MCF 10A (cell line): ENCODE measurements at regions not wholly inside any gene's neighbourhood (a gene's known extent, or its start where the extent isn't known, plus 50 kb on each side); places are given as distances from the start of the nearest gene placed in this dataset.

ENCODE experiments used
- BruUV-seq: library from RNA; stranded (reverse); fragments of 400-500 nt; replicated peaks from 2 replicates; lab custom pipeline; 2021; lab: Mats Ljungman, UMichigan
- CTCF ChIA-PET: fragments of 300-600 bp; sonication (Branson Sonifier 250); formaldehyde crosslinking; extraction: SDS; loops from one replicate; lab custom pipeline; 2021; ENCODE audit warnings: antibody characterized with exemption, inconsistent platforms; lab: Yijun Ruan, JAX
- POLR2A ChIA-PET: fragments of 300-600, 350-650 bp; sonication (Branson Sonifier 250); formaldehyde crosslinking; extraction: SDS; loops from one replicate; lab custom pipeline; 2020; ENCODE audit warnings: antibody characterized with exemption, inconsistent platforms; lab: Yijun Ruan, JAX
- DNase-seq: peaks from one replicate; pipeline ENCODE4 v3.0.0-alpha.2; 2018; ENCODE audit not compliant: unreplicated experiment
- H3K27ac Mint-ChIP-seq: one replicate; pipeline ENCODE4 v1.8.0; 2022; ENCODE audit warnings: mild to moderate bottlenecking, low read depth, mixed read lengths; ENCODE audit not compliant: unreplicated experiment
- H3K27me3 Mint-ChIP-seq: one replicate; pipeline ENCODE4 v1.8.0; 2022; ENCODE audit warnings: mixed read lengths; ENCODE audit not compliant: insufficient read depth, unreplicated experiment
- H3K36me3 Mint-ChIP-seq: one replicate; pipeline ENCODE4 v1.8.0; 2022; ENCODE audit warnings: mild to moderate bottlenecking, moderate library complexity, mixed read lengths; ENCODE audit not compliant: insufficient read depth, unreplicated experiment
- H3K4me1 Mint-ChIP-seq: one replicate; pipeline ENCODE4 v1.8.0; 2022; ENCODE audit warnings: mixed read lengths; ENCODE audit not compliant: insufficient read depth, unreplicated experiment
- H3K4me3 Mint-ChIP-seq: one replicate; pipeline ENCODE4 v1.8.0; 2022; ENCODE audit warnings: mild to moderate bottlenecking, moderate library complexity, mixed read lengths; ENCODE audit not compliant: unreplicated experiment
- H3K9me3 Mint-ChIP-seq: one replicate; pipeline ENCODE4 v1.8.0; 2022; ENCODE audit warnings: mixed read lengths; ENCODE audit not compliant: unreplicated experiment
- CTCF ChIP-seq: fragments of 200-600 bp; IDR thresholded peaks from one replicate; pipeline ENCODE4 v1.8.0; 2022; ENCODE audit warnings: antibody characterized with exemption, mild to moderate bottlenecking; ENCODE audit not compliant: unreplicated experiment
- intact Hi-C: fragments of 100-400 bp; cut with micrococcal nuclease; formaldehyde crosslinking; loops from 2 replicates; pipeline ENCODE4 v1.14.1; 2022

DNA sequence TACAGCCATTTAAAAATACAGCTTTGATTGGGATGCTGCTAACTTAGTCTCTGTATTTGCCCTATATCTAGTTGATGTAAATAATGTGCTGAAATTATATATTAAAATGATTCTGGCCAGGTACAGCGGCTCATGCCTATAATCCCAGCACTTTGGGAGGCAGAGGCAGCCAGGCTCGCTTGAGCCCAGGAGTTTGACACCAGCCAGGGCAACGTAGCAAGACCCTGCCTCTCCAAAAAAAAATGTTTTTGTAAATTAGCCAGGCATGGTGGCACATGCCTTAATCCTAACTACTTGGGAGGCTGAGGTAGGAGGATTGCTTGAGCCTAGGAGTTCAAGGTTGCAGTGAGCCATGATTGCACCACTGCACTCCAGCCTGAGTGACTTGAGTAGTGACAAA lies 143.8 kb upstream of the CELF2 start:
- Mint-ChIP-seq H3K9me3 (no peaks in the 10 kb centered on the region), H3K27me3 (no peaks in the 10 kb centered on the region), H3K36me3 (no peaks in the 10 kb centered on the region), H3K4me1 (no peaks in the 10 kb centered on the region), H3K27ac (no peak overlapping the region), H3K4me3 (no peak overlapping the region)
- ChIA-PET CTCF (no interaction called here), POLR2A (interaction anchor here (0.7 to 1.0 kb wide), 2 partner anchors 12 to 59 kb away, joined by 3 to 4 read pairs; no protein-coding TSS in a partner anchor)
- no peak for TF ChIP-seq CTCF
- intact Hi-C loops, result no loop called here
- BruUV-seq, result no TSS peak
- no peak for DNase-seq

GRCh38 chr10:10878963-10879362 lies 138.7 kb upstream of the CELF2 start:
- BruUV-seq, result no TSS peak
- intact Hi-C loops, result no loop called here
- no peaks in the 10 kb centered on the region for H3K36me3 Mint-ChIP-seq
- H3K9me3 Mint-ChIP-seq, result peaks cover 6% of the 10 kb centered on the region
- ChIA-PET CTCF (no interaction called here), POLR2A (no interaction called here)
- no peak for DNase-seq
- no peak for TF ChIP-seq CTCF
- H3K27ac Mint-ChIP-seq, result no peak overlapping the region
- no peak overlapping the region for H3K4me3 Mint-ChIP-seq
- H3K4me1 Mint-ChIP-seq, result no peaks in the 10 kb centered on the region
- H3K27me3 Mint-ChIP-seq, result no peaks in the 10 kb centered on the region

- no peaks in the 10 kb centered on the region for H3K4me1 Mint-ChIP-seq
- BruUV-seq, result no TSS peak
- no peak for TF ChIP-seq CTCF
- no peaks in the 10 kb centered on the region for H3K36me3 Mint-ChIP-seq
- ChIA-PET CTCF (no interaction called here), POLR2A (no interaction called here)
- peaks cover 21% of the 10 kb centered on the region for H3K9me3 Mint-ChIP-seq
- H3K27me3 Mint-ChIP-seq, result no peaks in the 10 kb centered on the region
- no peak overlapping the region for H3K27ac Mint-ChIP-seq
- intact Hi-C loops, result no loop called here
- H3K4me3 Mint-ChIP-seq, result no peak overlapping the region
- no peak for DNase-seq
Observed at GRCh38 chr10:10881117-10881813, 136.4 kb upstream of the CELF2 start.

DNA sequence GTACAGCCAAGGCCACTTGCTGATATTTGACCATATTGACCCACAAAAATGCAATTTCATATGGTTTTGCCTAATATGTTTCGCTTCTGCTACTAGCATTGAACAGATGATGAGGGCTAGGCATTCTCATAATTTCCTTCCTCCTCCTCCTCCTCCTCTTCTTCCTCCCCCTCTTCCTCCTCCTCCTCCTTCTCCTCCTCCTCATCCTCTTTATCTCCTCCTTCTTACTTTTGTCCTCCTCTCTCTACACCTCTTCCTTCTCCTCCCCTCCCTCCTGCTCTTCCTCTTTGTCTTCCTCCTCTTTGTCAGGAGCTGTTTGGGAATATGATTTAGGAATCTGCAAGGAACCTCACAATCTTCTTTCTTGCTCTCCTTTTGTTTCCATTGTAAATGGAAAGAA lies 133.9 kb upstream of the CELF2 start:
- ChIA-PET POLR2A (no interaction called here), CTCF (interaction anchor here (0.8 kb wide), 1 partner anchor 121 kb away, joined by 3 read pairs; no protein-coding TSS in a partner anchor)
- intact Hi-C loops, result no loop called here
- Mint-ChIP-seq H3K4me3 (no peak overlapping the region), H3K9me3 (peaks cover 22% of the 10 kb centered on the region), H3K4me1 (no peaks in the 10 kb centered on the region), H3K36me3 (no peaks in the 10 kb centered on the region), H3K27me3 (no peaks in the 10 kb centered on the region), H3K27ac (no peak overlapping the region)
- TF ChIP-seq CTCF, result no peak
- DNase-seq, result no peak
- no TSS peak for BruUV-seq
